Hepatocyte (in vitro differentiated cells): ENCODE measurements at regions not wholly inside any gene's neighbourhood (a gene's known extent, or its start where the extent isn't known, plus 50 kb on each side); places are given as distances from the start of the nearest gene placed in this dataset.

Experiments used
- EZH2 ChIP-seq: fragments of 200-600 bp; sonication (generic); IDR thresholded peaks from 2 replicates; pipeline ENCODE4 v1.6.1; 2016; ENCODE audit warnings: antibody characterized with exemption, mild to moderate bottlenecking, borderline replicate concordance
- TF ChIP-seq, protein P1 (sequence below): fragments of 200-600 bp; sonication (generic); IDR thresholded peaks from 2 replicates; pipeline ENCODE4 v1.5.1; 2016; ENCODE audit warnings: antibody characterized with exemption, mild to moderate bottlenecking; ENCODE audit not compliant: poor library complexity

DNA sequence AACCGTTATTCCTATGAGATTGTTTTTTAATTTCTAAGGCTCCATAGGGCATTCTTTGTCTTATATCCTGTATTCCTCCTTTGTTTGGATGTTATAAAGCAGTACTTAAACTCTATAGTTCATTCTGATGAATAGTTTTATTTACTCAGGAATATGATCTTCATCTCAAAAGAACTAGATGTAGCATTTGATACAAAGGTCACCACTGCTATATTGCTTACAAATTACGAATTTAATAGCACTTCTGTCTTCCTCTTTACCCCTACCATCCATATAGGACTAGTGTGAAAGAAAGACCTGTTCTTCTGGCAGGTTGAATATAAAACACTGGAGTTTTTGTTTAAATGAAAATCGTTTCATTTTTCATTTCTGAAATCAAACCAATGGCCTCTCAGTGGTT is 468.1 kb upstream of the CXADR start:
- TF ChIP-seq, protein P1, sequence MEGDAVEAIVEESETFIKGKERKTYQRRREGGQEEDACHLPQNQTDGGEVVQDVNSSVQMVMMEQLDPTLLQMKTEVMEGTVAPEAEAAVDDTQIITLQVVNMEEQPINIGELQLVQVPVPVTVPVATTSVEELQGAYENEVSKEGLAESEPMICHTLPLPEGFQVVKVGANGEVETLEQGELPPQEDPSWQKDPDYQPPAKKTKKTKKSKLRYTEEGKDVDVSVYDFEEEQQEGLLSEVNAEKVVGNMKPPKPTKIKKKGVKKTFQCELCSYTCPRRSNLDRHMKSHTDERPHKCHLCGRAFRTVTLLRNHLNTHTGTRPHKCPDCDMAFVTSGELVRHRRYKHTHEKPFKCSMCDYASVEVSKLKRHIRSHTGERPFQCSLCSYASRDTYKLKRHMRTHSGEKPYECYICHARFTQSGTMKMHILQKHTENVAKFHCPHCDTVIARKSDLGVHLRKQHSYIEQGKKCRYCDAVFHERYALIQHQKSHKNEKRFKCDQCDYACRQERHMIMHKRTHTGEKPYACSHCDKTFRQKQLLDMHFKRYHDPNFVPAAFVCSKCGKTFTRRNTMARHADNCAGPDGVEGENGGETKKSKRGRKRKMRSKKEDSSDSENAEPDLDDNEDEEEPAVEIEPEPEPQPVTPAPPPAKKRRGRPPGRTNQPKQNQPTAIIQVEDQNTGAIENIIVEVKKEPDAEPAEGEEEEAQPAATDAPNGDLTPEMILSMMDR, result no peak
- TF ChIP-seq EZH2, result no peak
